G401.6 (cell line): ENCODE measurements at regions not wholly inside any gene's neighbourhood (a gene's known extent, or its start where the extent isn't known, plus 50 kb on each side); places are given as distances from the start of the nearest gene placed in this dataset.

Experiments used
- FAIRE-seq: peaks from 2 replicates; lab custom pipeline; 2012; peaks lifted over from hg19 to GRCh38; lab: Jason Lieb, UNC

DNA sequence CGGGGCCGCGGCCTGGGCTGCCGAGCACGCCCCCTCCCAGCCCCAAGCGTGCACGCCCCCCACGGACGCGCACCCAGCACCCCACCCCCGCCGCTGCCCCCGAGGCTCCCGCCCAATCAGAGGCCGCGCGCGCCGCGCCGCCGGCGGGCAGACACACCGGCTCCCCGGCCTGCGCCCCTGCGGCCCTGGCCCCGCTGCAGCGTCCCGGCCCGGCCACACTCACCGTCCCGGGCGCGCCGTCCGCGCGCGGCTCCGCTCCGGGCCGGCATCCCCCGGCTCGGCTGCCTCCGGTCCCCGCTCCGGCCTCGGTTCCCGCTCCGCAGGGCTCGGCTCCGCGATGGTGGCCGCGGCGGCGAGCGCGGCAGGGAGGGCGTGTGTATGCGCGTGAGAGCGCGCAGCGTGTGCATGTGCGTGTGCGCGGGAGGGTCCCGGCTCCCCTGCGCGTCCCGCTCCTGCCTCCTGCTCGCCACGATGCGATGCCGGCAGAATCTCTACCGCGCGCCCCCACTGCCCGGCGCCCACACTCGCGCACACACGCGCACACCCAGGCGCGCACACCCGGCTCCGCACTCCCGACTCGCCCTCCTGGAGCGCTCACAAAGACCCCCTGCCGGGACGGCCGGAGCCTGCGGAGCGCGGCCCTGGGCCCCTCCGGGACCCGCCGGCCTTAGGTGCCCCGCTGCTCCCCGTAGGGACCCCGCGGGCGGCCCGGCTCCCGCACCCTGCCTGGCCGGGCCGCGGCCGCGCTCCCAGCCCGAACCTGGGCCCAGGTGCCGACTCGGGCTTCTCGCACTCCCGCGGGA, 186.5 kb upstream of the LINGO1 start:
- no peak for FAIRE-seq

DNA sequence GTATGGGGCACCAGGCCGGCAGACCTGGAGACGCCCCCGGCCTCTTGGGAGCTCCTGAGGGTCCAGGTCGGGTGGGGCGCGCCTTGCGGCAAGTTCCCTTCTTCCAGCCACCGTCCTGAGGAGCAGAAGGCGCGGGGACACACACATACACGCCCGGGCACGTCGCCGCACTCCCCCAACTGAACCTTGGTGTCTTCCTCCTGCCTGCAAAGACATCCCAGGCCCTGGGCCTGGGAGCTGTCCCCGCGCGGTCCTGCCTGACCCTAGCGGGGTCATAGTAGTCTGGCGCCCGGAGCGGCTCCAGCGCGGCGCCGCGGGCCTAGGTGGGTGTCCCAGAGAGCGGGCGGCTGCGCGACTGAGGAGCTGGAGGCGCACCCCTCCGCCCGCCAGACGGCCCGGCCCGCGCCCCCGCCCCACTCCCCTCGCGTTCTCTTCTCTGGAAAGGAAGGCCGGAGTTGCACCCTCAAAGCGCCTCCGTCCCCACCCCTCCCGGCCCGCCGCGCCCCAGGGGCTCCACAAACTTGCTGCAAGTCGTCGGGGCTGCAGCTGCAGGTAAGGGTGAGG, 185.9 kb upstream of the LINGO1 start:
- FAIRE-seq, result no peak

DNA sequence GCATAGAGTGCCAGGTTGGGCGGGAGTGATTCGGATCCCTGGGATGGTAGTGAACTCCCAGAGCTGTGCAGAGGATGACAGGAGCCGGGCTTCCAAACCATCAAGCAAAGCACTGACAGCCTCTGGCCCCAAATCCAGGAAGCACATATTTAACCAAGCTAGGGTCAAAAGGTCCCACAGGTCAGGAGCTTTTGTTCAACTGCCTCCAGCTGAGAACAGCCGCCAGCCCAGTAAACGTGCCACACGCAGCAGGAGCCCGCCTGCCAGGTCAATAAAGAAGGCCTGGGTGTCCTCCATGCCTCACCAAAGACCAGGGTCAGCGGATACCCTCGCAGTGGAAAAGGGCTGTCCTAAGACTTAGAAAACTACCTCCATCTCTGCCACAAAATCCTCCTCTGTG, 184.7 kb upstream of the LINGO1 start:
- no peak for FAIRE-seq

DNA sequence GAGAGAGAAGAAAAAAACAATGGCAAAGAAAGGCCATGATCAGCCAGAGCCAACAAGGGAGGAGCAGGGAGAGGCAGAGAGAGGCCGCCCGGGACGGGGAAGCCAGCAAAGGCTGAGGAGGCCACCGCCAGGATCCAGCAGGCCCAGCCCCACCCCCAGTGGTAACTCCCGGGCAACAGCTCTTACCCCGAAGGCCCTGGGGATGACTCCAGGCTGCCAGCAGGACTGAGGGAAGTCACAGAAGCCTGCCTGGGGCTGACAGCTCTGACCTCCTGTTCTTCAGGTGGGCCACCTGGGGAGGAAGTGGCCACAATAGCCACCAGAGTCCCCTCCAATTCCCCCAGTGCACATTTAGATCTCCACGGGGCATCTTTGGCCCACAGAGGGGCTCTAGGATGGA, 184.3 kb upstream of the LINGO1 start:
- FAIRE-seq, result no peak

DNA sequence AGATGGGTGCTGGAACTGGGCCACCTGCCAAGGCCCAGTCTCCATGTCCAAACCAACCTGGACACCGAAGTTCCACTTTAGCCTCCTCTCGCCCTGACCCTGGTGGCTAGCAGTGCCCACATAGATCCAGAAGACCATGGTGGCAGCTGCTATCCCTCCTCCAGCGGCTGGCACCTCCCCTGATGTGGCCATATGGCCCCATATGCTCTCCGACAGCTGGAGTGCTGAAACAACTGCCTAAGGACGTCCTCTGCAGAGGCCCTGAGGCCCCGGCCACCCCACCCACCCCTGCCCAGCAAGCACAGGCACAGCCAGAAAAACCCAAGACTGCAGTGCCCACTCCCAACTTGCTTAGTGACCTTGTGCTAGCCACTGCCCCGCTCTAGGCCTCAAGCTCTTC, 182.3 kb upstream of the LINGO1 start:
- no peak for FAIRE-seq

DNA sequence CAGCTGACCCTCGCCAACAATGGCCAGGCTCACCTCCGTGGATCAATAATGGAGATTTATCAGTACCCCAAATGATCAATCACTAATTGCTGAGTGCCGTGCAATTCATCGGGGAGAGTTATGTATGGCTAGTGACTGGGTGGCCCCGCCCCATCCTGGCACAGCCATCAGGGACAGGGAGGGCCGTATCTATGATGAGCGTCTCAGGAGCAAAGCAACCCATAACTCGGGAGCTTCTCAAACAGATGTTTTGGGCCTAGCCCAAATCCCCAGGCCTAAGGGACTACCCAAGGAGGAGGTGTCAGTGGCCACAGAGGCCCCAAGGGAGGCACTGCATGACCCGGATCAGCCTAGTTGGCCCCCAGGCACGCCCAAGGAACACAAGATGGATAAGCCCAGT, 180.0 kb upstream of the LINGO1 start:
- FAIRE-seq, result no peak

DNA sequence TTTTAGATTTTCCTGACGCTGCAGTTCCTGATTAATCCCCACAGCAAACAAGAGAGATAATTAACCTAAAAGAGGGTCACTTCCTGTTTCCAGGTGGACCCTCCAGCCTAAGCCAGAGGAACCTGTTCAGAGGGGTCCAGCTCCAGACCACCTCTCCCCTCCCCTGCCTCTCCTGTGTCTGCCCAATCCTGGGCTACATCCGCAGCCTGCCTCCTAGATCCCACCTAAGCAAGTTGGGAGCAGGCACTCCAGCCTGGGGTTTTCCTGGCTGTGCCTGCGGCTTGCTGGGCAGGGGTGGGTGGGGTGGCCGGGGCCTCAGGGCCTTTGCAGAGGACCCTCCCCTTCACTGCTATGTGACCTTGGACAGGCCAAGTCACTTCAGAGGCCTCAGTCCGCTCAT, 178.6 kb upstream of the LINGO1 start:
- FAIRE-seq, result no peak

DNA sequence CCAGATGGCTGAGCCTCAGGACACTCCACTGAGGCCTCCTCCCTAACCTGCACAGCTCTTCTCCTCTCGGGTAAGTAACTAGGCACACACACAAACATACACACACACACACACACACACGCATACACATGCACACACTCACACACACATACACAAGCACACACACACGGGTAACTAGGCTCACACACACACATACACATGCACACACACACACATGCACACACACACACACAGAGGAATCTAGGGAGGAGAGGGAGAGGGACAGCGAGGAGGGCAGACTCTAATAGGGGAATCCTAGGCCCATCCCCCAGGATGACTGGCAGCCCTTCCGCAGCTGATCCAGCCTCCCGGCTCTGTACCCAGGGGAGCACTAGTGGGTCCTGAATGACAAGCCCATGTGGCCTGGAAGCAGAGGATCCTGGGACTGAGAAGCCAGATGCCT, 177.4 kb upstream of the LINGO1 start:
- no peak for FAIRE-seq

DNA sequence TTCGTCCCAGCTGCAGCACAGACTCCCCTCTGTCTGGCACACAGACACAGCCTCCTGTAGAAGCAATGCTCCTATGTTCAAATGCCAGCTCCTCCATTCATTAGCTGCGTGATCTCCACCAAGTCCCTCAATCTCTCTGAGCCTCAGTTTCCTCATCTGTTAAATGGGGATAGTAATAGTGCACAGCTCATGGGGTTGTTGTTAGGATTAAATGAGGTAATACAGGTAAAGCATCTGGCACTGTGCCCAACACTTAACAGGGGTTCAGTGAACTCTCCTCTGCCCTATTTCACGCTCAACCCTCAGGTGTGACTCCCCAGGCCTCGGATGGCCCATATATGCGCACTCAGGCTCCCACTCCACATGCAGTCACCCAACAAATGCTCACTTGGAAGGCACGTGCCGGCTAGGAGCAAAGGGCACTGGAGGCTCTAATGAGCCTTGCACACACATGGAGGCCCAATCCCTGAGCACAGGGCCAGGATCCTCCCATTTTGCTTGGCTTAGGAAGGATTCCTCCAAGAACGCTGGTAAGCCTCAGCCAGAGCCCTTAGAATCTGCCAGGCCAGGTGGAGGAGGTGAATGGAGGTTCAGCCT, 176.0 kb upstream of the LINGO1 start:
- no peak for FAIRE-seq

DNA sequence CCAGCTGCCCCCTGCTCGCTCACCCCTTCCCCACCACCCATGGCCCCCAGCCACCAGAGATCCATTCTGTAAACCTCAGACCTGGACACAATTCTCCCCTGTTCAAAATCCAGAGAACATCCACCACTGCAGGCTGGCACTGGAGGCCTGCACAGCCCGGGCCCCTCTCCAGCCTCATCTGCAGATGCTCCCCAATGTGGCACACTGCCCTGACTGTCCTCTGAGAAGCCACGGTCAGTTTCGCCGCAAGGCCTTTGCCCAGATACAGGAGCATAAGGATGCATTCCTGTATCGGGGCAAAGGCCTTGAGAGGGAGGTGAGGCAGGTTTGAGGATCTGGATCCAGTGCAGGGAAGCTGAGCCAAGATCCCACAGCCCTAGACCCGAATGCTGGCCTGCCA, 175.4 kb upstream of the LINGO1 start:
- no peak for FAIRE-seq

DNA sequence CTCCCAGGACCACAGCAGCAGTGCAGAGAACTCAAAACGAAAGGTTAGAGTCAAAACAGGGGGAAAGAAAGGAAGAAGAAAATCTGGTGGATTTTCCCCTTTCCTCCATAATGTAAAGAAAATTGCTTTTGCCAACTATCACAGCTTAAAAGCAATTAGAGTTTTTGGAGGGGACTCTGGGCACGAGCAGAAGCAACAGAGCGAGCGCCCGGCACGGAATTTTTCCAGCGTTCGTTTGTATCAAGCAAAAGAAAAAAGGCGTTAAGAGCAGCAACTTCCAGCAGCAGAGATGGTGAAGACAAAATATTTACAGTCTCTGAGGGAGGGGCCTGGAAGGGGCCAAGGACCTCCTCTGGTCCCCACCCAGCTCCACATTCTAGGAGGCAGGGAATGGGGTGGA, 174.9 kb upstream of the LINGO1 start:
- FAIRE-seq, result no peak

DNA sequence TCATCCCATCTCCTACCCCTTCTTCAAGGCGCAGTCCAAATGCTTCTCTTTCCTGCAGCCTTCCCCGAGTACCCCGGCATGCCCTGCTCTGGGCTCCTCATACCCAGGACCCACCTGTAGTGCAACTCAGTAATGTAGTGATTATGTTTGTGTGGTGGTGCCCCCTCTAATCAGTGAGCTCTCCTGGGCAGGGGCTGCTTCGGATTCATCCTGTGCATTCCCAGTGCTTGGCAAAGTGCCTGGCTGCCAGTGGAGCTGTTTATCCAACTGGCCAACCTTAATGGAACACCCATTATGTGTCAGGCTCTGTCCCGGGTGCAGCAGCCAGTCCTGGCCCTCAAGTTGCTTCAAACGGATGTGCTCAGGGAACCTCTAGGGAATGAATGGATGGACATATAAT, 174.4 kb upstream of the LINGO1 start:
- FAIRE-seq, result no peak

DNA sequence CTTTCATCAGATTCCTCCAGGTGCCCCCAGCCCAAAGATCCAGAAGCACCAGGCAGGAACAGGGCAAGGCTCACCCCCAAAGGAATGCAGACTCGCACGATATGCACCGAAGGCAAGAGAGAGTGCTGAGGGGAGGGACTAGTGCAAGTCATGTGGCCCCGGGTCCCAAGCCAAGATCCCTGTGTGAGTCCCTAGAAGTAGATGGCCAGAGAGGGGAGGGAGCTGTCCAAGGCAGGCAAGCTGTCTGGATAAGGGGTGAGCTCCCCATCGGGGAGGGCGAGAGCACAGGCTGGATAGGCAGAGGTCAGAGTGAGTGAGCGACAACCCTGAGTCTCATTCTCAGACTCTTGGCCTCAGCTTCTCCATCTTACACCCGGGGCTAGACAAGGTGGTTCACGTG, 171.5 kb upstream of the LINGO1 start:
- no peak for FAIRE-seq

DNA sequence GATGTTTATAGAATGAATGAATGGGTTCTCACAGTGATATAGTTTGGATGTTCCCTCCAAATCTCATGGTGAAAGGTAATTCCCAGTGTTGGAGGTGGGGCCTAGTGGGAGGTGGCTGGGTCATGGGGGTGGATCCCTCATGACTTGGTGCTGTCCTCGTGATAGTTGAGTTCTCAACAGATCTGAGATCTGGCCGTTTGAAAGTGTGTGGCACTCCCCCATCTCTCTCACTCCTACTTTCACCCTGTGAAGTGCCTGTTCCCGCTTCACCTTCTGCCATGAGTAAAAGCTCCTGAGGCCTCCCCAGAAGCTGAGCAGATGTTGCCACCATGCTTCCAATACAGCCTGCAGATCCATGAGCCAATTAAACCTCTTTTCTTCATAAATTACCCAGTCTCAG, 170.8 kb upstream of the LINGO1 start:
- no peak for FAIRE-seq

DNA sequence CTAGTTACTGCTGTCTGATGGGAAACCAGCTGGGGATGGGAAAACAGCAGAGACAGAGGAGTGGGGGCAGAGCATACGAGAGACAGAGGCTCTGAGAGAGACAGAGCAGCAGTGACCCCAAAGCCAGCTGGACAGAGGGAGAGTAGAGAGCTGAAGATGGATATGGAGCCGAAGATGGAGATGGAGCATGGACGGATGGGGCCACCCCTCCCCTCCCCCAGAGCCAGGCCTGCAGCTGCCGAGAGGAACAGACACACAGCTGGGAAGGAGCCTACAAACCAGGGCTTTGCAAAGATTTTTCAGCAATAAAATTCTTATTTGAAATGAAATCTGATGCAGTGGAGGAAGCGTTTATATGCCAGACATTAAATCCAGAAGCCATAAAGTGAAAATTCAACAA, 167.6 kb upstream of the LINGO1 start:
- FAIRE-seq, result no peak

DNA sequence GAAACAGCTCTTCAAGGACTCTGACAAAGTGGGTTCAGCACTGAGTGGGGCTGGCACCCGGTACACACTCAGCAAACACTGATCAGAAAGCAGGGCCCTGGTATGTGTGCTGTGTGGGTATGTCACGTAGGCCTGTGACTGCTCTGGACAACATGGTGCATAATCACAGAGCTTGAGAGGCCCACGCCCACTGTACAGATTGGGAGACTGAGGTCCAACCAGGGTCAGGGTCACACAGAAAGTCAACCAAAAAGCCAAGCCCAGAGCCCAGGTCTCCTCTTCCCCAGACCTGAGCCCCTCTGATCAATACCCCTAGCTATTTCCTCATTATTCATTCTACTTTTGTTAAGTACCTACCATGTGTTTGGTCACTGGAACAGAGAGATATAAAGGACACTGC, 166.1 kb upstream of the LINGO1 start:
- FAIRE-seq, result no peak

DNA sequence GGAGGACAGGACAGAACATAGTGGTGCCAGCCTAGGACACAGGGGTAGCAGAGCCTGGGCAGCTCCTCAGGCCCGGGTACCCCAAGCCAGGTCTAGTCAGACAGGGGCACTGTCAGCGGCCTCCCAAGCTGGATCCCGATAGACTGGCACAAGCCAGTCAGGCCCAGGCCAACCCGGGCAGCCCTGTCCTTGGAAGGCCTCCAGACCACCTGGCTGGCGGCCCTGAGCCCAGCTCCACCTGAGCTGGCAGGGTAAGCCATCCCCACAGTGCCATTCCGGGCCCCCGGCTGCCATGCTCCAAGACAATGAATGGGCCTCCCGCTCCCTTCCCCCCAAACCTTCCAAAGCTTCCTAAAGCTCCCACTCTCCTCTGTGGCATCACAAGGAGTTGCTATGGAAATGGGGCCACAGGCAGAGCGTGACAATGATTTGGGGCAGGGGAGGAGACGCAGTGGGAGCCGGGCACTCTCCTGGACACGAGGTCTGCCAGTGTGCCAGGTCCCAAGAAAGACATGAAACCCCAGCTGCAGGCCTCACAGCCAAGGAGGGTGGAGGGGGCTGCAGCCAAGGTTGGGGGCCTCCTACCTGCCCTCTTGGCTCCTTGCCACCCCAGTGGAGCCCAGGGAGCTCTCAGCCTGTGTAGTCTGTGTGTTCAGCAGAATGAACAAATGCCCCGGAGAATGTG, 165.6 kb upstream of the LINGO1 start:
- FAIRE-seq, result no peak

DNA sequence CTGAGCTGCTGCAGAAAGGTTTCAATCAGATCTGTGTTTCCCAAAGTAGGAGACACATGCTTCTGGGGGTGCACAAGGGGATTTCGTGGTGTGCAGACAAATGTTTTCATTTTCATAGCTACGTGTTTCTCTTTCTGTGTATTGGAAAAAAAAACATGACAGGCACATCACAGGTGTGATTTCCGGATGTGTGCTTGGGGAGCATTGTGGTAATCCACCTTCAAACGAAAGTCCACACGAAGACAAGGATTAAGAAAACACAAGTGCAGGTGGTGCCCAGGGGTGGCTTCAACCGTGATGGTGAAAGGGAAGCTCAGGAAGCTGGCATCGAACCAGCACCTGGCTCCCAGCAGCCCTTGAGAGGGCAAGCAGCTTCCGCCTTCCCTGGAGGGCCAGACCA, 164.6 kb upstream of the LINGO1 start:
- no peak for FAIRE-seq

DNA sequence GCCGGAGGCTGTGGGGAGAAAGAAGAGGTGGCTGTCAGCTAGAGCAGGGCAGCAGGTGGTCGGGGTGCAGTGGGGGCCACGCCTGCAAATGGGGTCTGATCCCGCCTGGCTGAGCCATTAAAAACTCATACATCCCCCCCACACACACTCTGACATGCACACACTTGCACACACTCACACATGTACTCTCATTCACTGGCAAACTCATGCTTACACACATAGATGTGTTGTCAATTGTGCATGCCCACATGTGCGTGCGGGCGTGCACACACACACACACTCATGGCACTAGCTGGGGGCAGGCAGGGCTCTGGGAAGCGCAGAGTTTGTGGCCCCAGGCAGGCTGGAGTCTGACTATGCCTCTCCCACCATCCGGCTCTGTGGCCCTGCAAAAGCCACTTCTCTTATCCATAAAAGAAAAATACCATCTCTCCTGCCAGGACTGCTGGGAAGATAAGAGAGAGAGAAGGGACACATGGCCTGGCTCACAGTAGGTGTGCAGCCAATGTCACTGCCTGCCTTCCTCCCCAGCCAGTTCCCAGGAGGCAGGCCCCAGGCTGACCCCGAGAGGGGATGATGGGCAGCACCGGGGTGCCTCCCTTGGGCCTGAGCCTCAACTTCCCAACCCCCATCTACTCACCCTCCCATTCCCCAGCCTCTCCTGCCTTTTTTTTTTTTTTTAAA, 163.5 kb upstream of the LINGO1 start:
- no peak for FAIRE-seq

DNA sequence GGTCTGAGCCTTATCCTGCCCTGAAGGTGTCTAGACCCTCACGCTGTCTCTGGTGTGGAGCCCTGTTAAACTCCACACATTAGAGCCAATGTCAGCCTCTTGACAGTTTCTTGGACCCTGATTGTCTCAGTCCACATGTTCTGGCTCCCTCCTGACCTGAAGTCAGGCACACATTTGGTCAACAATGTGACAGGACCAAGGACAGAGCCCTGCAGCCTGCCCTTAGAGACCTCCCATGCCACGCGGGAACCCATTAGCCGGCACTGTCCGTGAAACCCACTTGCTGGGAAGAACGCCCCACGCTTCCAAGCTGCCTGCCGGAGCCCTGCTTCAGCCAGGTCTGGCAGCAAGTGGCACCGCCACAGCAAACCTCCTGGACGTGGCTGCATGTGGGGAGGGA, 162.7 kb upstream of the LINGO1 start:
- no peak for FAIRE-seq

DNA sequence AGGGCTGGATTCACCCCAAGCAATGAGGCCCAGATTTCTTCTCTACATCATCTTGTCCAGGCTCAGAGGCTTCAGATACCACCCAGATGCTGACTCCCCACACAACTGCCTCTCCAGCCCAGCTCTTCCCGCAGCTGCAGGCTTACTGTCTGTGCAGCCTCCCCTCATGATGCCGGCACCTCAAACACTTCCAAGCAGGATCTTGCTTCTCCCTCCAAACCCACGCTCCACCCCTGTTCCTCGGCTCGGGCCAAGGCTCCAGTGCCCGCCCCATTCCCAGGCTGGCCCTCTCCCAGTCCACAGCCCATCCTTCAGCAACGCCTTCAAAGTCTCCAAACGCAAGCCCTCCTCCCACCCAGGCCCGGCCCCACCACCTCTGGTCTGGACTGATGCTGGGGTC, 159.2 kb upstream of the LINGO1 start:
- FAIRE-seq, result no peak

DNA sequence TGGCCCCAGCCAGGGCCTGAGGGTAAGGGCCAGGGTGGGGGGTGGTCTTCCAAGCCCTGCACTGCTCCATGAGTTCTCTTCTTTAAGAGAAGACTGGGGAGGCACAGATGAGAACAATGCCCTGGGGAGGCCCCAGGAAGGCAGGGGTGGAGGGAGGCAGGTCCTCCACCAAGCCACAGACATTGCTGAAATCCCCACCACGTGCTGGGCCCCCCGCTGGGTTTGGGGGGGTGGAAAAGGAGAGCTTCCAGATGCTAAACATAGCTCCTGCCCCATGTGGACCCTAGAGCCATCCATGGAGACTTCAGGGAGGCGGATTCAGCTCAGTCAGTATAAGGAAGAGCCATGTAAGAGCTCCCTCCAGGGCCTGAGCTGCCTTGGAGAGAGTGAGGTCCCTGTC, 157.8 kb upstream of the LINGO1 start:
- FAIRE-seq, result no peak

DNA sequence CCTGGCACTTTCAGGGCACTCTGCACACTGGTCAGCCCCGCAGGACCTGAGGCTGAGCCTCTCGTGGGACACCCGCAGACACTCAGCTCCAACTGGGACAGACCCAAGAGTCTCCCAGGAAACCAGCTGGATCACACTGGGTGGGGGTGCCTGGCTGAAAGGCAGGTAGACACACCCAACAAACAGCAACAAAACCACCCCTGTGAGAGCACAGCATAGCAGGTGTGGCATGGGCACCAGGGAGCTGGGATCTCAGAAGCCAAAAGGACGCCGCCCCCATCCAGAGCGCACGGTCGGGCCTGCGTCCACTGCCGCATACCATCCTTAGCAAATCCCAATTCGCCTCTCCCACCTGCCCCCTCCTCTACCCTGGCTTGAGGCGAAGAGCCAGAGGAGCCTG, 154.2 kb upstream of the LINGO1 start:
- FAIRE-seq, result no peak
